ENCODE measurements at regions not wholly inside any gene's neighbourhood (a gene's known extent, or its start where the extent isn't known, plus 50 kb on each side); places are given as distances from the start of the nearest gene placed in this dataset.

DNA sequence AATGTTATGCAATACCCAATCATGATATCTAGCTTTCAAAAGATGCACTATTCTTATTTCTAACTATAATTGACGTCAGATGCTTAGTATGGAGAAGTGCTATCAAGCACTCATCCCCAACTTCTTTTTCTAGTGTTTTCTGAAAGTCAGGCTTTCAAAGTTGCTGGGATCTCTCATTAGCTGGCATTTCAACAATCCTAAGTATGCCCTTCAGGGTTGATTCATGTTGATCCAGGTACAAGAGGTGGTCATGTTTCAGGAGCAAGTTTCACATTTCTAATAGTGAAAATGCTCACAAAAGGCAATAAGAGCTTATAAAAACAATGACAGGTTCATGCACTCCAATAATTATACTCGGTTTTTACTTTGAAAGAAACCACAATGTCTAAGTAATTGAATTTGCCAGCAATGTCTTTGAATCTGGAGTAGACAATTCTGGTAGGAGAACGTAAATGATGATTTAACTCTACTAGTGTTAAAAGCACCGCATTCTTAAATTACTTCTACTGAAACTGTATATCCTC is 193.7 kb upstream of the KHDRBS2 start:
- POLR2A ChIA-PET (ENCODE audit: low non-redundant PET): no interaction called here
- peaks cover 40% of the 10 kb centered on the region for H3K9me3 ChIP-seq (ENCODE audit: low read depth, low read length, poor library complexity, severe bottlenecking)
- BruUV-seq (replicated peaks): no TSS peak

DNA sequence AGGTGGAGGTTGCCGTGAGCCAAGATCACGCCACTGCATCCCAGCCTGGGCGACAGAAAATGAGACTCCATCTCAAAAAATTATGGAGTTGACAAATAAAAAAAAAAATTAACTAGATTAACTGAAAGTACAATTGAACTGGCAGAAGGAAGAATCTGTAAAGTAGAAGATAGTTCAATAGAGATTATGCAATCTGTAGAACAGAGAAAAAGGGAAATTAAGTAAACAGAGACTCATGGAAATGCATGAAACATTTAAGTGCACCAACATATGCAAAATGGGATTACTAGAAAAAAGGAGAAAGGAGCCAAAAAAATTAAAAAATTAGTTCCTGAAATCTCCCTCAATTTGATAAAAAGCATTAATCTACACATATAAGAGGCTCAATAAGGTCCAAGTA is 188.8 kb upstream of the KHDRBS2 start:
- Histone ChIP-seq H3K4me1 (ENCODE audit: insufficient read depth, low read length, poor library complexity, severe bottlenecking) (no peaks in the 10 kb centered on the region), H3K4me3 (ENCODE audit: low read depth, low read length, poor library complexity, severe bottlenecking) (no peak overlapping the region), H3K27me3 (replicated peaks; ENCODE audit: insufficient read depth, low read depth, low read length, poor library complexity) (no peaks in the 10 kb centered on the region), H3K9me3 (ENCODE audit: low read depth, low read length, poor library complexity, severe bottlenecking) (peaks cover 49% of the 10 kb centered on the region), H3K36me3 (ENCODE audit: insufficient read depth, low read length, poor library complexity, severe bottlenecking) (no peaks in the 10 kb centered on the region), H3K27ac (ENCODE audit: low read depth, low read length, poor library complexity, severe bottlenecking) (no peak overlapping the region)
- intact Hi-C loops (cut with micrococcal nuclease; ENCODE audit: unreplicated experiment): no loop called here
- no peak for DNase-seq (ENCODE audit: low spot score)
- ChIA-PET POLR2A (ENCODE audit: low non-redundant PET) (no interaction called here), CTCF (no interaction called here)
- TF ChIP-seq, protein P1, sequence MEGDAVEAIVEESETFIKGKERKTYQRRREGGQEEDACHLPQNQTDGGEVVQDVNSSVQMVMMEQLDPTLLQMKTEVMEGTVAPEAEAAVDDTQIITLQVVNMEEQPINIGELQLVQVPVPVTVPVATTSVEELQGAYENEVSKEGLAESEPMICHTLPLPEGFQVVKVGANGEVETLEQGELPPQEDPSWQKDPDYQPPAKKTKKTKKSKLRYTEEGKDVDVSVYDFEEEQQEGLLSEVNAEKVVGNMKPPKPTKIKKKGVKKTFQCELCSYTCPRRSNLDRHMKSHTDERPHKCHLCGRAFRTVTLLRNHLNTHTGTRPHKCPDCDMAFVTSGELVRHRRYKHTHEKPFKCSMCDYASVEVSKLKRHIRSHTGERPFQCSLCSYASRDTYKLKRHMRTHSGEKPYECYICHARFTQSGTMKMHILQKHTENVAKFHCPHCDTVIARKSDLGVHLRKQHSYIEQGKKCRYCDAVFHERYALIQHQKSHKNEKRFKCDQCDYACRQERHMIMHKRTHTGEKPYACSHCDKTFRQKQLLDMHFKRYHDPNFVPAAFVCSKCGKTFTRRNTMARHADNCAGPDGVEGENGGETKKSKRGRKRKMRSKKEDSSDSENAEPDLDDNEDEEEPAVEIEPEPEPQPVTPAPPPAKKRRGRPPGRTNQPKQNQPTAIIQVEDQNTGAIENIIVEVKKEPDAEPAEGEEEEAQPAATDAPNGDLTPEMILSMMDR (conservative IDR thresholded peaks at IDR 0.05; ENCODE audit: low read depth, low read length): no peak
- TF ChIP-seq EZH2 (IDR thresholded peaks at IDR 0.05; ENCODE audit: borderline replicate concordance, low read depth, low read length, poor library complexity, severe bottlenecking): no peak
- BruUV-seq (replicated peaks): no TSS peak

More for the DNA sequence above, 193.7 kb upstream of the KHDRBS2 start:
- CTCF ChIA-PET: no interaction called here
- Histone ChIP-seq H3K36me3 (ENCODE audit: insufficient read depth, low read length, poor library complexity, severe bottlenecking) (no peaks in the 10 kb centered on the region), H3K27ac (ENCODE audit: low read depth, low read length, poor library complexity, severe bottlenecking) (no peak overlapping the region), H3K4me1 (ENCODE audit: insufficient read depth, low read length, poor library complexity, severe bottlenecking) (no peaks in the 10 kb centered on the region), H3K27me3 (replicated peaks; ENCODE audit: insufficient read depth, low read depth, low read length, poor library complexity) (no peaks in the 10 kb centered on the region), H3K4me3 (ENCODE audit: low read depth, low read length, poor library complexity, severe bottlenecking) (no peak overlapping the region)
- no peak for TF ChIP-seq EZH2 (IDR thresholded peaks at IDR 0.05; ENCODE audit: borderline replicate concordance, low read depth, low read length, poor library complexity, severe bottlenecking)
- TF ChIP-seq, protein P1 (conservative IDR thresholded peaks at IDR 0.05; ENCODE audit: low read depth, low read length): no peak
- intact Hi-C loops (cut with micrococcal nuclease; ENCODE audit: unreplicated experiment): no loop called here
- DNase-seq (ENCODE audit: low spot score): no peak

DNA sequence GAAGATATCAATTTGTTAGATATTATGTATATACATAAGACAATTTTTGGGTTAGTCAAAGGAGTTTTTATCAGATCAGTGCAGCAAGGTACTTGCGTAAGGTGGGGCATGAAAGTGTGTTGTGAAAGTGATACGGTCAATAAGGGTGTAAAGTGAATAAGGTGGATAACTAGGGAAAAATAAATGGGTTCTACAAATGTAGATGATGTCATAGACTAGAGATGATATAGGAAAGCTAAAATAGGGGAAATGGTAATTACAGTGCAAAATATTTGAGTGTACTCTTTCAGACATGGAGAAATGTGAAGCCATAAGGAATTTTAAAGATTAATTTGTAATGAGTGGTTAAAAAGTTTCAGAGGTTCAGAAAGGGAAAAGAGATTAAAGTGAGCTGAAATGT is 180.6 kb upstream of the KHDRBS2 start:
- ChIA-PET POLR2A (ENCODE audit: low non-redundant PET) (no interaction called here), CTCF (no interaction called here)
- no peak for DNase-seq (ENCODE audit: low spot score)
- Histone ChIP-seq H3K4me1 (ENCODE audit: insufficient read depth, low read length, poor library complexity, severe bottlenecking) (no peaks in the 10 kb centered on the region), H3K9me3 (ENCODE audit: low read depth, low read length, poor library complexity, severe bottlenecking) (peaks cover 46% of the 10 kb centered on the region), H3K36me3 (ENCODE audit: insufficient read depth, low read length, poor library complexity, severe bottlenecking) (no peaks in the 10 kb centered on the region), H3K4me3 (ENCODE audit: low read depth, low read length, poor library complexity, severe bottlenecking) (no peak overlapping the region), H3K27me3 (replicated peaks; ENCODE audit: insufficient read depth, low read depth, low read length, poor library complexity) (no peaks in the 10 kb centered on the region), H3K27ac (ENCODE audit: low read depth, low read length, poor library complexity, severe bottlenecking) (no peak overlapping the region)
- BruUV-seq (replicated peaks): no TSS peak
- intact Hi-C loops (cut with micrococcal nuclease; ENCODE audit: unreplicated experiment): no loop called here
- no peak for TF ChIP-seq EZH2 (IDR thresholded peaks at IDR 0.05; ENCODE audit: borderline replicate concordance, low read depth, low read length, poor library complexity, severe bottlenecking)
- TF ChIP-seq, protein P1 (conservative IDR thresholded peaks at IDR 0.05; ENCODE audit: low read depth, low read length): no peak

Measured in A673 (cell line).